ENCODE measurements at regions not wholly inside any gene's neighbourhood (a gene's known extent, or its start where the extent isn't known, plus 50 kb on each side); places are given as distances from the start of the nearest gene placed in this dataset.

DNA sequence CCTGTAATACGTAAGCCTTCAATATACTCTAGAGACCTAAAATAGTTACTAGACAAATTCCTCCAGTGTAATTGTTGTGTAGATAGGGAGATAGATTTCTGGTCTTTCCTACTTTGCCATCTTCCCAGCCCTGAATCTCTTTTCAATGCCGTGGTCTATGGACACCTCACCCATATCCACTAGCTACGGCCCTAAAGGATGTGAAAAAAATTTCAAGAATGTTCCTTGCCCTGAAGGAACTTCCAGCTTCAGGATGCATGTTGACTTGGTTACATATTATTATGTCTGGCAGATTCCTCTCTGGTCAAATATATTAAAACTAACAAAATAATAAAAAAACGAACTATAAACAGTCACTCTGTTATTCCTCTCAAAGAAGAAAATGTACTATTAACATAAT lies 52.4 kb upstream of the TSPAN5 start:
- no peaks in the 10 kb centered on the region for H3K36me3 ChIP-seq (ENCODE audit: control insufficient read depth in 1 of 2, insufficient read depth in 2 of 2, low read length in 2 of 2)
- no peaks in the 10 kb centered on the region for H3K4me1 ChIP-seq (ENCODE audit: control insufficient read depth in 1 of 2, insufficient read depth in 2 of 2, low read length in 2 of 2)
- intact Hi-C loops (cut with micrococcal nuclease) = no loop called here
- H3K9me2 ChIP-seq (ENCODE audit: insufficient read depth) = no peaks in the 10 kb centered on the region
- ATAC-seq (no peak), DNase-seq (ENCODE audit: low read depth, low spot score) (no peak)
- no peak overlapping the region for H3K27ac ChIP-seq (ENCODE audit: low read depth, low read length)
- no peaks in the 10 kb centered on the region for H3K79me2 ChIP-seq (ENCODE audit: insufficient read depth, low read length)
- TF ChIP-seq EZH2phosphoT487 (IDR thresholded peaks at IDR 0.05; ENCODE audit: borderline replicate concordance) (no peak), FOSL1 (IDR thresholded peaks at IDR 0.05; ENCODE audit: low read depth) (no peak), YY1 (IDR thresholded peaks at IDR 0.05; ENCODE audit: extremely low read depth, insufficient replicate concordance, low read depth, low read length) (no peak), RAD21 (IDR thresholded peaks at IDR 0.05; ENCODE audit: low read depth) (no peak), ZNF274 (IDR thresholded peaks at IDR 0.05; ENCODE audit: low read depth, low read length) (no peak), ZFX (IDR thresholded peaks at IDR 0.05) (no peak)
- H2AFZ ChIP-seq (ENCODE audit: low read depth, low read length, poor library complexity, severe bottlenecking) = no peak overlapping the region
- no peak overlapping the region for H3K4me3 ChIP-seq (replicated peaks in 1 of 2; ENCODE audit: low read depth in 1 of 2, low read length in 2 of 2)
- POLR2A ChIA-PET = no interaction called here
- CTCF ChIA-PET = no interaction called here
- H4K20me1 ChIP-seq (ENCODE audit: insufficient read depth) = no peaks in the 10 kb centered on the region
- H3K4me2 ChIP-seq (ENCODE audit: low read length) = no peak overlapping the region
- no peaks in the 10 kb centered on the region for H3K27me3 ChIP-seq (ENCODE audit: insufficient read depth, low read length)
- RAD21 ChIA-PET (ENCODE audit: low non-redundant PET in 1 of 2, low total read pairs in 2 of 2, uncharacterized antibody in 2 of 2, unreplicated experiment in 2 of 2) = no interaction called here
- no peaks in the 10 kb centered on the region for H3K9me3 ChIP-seq (ENCODE audit: control insufficient read depth in 1 of 2, insufficient read depth in 1 of 2, low read depth in 1 of 2, low read length in 2 of 2)
- no TSS peak for BruUV-seq (replicated peaks)
- no peak overlapping the region for H3K9ac ChIP-seq (ENCODE audit: low read length)

Measured in HCT116 (cell line).